ENCODE measurements at regions not wholly inside any gene's neighbourhood (a gene's known extent, or its start where the extent isn't known, plus 50 kb on each side); places are given as distances from the start of the nearest gene placed in this dataset.

DNA sequence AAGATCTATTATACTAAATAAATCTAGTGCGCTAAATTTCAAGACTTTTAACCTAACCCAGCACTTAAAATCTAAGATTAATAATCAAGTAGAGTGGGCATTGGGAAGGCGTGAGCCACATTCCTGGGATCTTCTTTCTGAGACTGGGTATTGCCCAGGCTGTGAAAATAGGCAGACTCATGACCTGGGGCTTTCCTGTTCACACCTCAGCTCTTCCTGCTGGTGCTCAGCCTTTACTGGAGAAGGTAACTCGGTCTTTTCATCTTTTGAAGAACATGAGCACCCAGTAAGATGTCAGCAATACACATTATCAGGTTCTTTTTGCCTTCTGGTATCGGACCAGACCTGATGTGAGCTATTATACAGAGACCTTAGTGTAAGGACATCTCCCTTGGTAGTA lies 500.5 kb downstream of the PLCL1 start:
- H3K4me1 ChIP-seq (ENCODE audit: control insufficient read depth in 1 of 2, insufficient read depth in 2 of 2, low read depth in 1 of 2, low read length in 1 of 2) = no peaks in the 10 kb centered on the region; a peak in 1 of 4 replicates
- H3K9ac ChIP-seq = no peak overlapping the region
- peaks cover 9% of the 10 kb centered on the region; the same call in 1 of the 2 replicates for H3K27me3 ChIP-seq (ENCODE audit: insufficient read depth)
- H3K79me2 ChIP-seq (ENCODE audit: insufficient read depth) = no peaks in the 10 kb centered on the region
- H3K4me2 ChIP-seq = no peak overlapping the region
- ChIA-PET CTCF (interaction anchor here (0.7 to 2.1 kb wide), 2 partner anchors 8 to 9 kb away, joined by 6 to 10 read pairs; no protein-coding TSS in a partner anchor), POLR2A (no interaction called here)
- H3K9me3 ChIP-seq = no peaks in the 10 kb centered on the region
- 43% methylated on average over 4 of the region's 4 CpGs for WGBS (ENCODE audit: low lambda C conversion rate)
- no peaks in the 10 kb centered on the region for H3F3A ChIP-seq (replicated peaks; ENCODE audit: insufficient read depth)
- TF ChIP-seq NFIC (IDR thresholded peaks at IDR 0.05; ENCODE audit: borderline replicate concordance) (no peak), RXRA (IDR thresholded peaks at IDR 0.05; ENCODE audit: borderline replicate concordance, low read depth) (no peak), GATA2 (CRISPR knock-in tag; IDR thresholded peaks at IDR 0.05) (no peak), POLR2AphosphoS5 (IDR thresholded peaks at IDR 0.05; ENCODE audit: low read depth, low read length) (no peak), EZH2phosphoT487 (IDR thresholded peaks at IDR 0.05; ENCODE audit: borderline replicate concordance, low read depth) (no peak), FOXJ3 (CRISPR knock-in tag; IDR thresholded peaks at IDR 0.05) (no peak), GABPA (IDR thresholded peaks at IDR 0.05; ENCODE audit: low read depth) (no peak), TAF1 (IDR thresholded peaks at IDR 0.05; ENCODE audit: borderline replicate concordance, low read depth, low read length) (no peak), TCF12 (IDR thresholded peaks at IDR 0.05) (no peak), FOXM1 (IDR thresholded peaks at IDR 0.05; ENCODE audit: low read depth) (no peak), SMC3 (IDR thresholded peaks at IDR 0.05; ENCODE audit: low read depth, low read length) (no peak), CHD2 (IDR thresholded peaks at IDR 0.05; ENCODE audit: low read length, partially characterized antibody) (no peak), USF1 (IDR thresholded peaks at IDR 0.05; ENCODE audit: borderline replicate concordance, low read depth) (no peak), JUND (IDR thresholded peaks at IDR 0.05) (no peak), MXI1 (IDR thresholded peaks at IDR 0.05; ENCODE audit: low read depth, low read length) (no peak)
- TF ChIP-seq, protein P1, sequence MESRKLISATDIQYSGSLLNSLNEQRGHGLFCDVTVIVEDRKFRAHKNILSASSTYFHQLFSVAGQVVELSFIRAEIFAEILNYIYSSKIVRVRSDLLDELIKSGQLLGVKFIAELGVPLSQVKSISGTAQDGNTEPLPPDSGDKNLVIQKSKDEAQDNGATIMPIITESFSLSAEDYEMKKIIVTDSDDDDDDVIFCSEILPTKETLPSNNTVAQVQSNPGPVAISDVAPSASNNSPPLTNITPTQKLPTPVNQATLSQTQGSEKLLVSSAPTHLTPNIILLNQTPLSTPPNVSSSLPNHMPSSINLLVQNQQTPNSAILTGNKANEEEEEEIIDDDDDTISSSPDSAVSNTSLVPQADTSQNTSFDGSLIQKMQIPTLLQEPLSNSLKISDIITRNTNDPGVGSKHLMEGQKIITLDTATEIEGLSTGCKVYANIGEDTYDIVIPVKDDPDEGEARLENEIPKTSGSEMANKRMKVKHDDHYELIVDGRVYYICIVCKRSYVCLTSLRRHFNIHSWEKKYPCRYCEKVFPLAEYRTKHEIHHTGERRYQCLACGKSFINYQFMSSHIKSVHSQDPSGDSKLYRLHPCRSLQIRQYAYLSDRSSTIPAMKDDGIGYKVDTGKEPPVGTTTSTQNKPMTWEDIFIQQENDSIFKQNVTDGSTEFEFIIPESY (IDR thresholded peaks at IDR 0.05; ENCODE audit: borderline replicate concordance, low read depth) = no peak
- TF ChIP-seq, protein P2, sequence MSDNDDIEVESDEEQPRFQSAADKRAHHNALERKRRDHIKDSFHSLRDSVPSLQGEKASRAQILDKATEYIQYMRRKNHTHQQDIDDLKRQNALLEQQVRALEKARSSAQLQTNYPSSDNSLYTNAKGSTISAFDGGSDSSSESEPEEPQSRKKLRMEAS (IDR thresholded peaks at IDR 0.05; ENCODE audit: low read depth) = no peak
- TF ChIP-seq, protein P3, sequence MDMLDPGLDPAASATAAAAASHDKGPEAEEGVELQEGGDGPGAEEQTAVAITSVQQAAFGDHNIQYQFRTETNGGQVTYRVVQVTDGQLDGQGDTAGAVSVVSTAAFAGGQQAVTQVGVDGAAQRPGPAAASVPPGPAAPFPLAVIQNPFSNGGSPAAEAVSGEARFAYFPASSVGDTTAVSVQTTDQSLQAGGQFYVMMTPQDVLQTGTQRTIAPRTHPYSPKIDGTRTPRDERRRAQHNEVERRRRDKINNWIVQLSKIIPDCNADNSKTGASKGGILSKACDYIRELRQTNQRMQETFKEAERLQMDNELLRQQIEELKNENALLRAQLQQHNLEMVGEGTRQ (IDR thresholded peaks at IDR 0.05; ENCODE audit: borderline replicate concordance, low read depth, low read length) = no peak
- TF ChIP-seq, protein P4, sequence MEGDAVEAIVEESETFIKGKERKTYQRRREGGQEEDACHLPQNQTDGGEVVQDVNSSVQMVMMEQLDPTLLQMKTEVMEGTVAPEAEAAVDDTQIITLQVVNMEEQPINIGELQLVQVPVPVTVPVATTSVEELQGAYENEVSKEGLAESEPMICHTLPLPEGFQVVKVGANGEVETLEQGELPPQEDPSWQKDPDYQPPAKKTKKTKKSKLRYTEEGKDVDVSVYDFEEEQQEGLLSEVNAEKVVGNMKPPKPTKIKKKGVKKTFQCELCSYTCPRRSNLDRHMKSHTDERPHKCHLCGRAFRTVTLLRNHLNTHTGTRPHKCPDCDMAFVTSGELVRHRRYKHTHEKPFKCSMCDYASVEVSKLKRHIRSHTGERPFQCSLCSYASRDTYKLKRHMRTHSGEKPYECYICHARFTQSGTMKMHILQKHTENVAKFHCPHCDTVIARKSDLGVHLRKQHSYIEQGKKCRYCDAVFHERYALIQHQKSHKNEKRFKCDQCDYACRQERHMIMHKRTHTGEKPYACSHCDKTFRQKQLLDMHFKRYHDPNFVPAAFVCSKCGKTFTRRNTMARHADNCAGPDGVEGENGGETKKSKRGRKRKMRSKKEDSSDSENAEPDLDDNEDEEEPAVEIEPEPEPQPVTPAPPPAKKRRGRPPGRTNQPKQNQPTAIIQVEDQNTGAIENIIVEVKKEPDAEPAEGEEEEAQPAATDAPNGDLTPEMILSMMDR (IDR thresholded peaks at IDR 0.05) = no peak
- TF ChIP-seq, protein P5, sequence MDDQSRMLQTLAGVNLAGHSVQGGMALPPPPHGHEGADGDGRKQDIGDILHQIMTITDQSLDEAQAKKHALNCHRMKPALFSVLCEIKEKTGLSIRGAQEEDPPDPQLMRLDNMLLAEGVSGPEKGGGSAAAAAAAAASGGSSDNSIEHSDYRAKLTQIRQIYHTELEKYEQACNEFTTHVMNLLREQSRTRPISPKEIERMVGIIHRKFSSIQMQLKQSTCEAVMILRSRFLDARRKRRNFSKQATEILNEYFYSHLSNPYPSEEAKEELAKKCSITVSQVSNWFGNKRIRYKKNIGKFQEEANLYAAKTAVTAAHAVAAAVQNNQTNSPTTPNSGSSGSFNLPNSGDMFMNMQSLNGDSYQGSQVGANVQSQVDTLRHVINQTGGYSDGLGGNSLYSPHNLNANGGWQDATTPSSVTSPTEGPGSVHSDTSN (IDR thresholded peaks at IDR 0.05) = no peak
- H4K20me1 ChIP-seq (ENCODE audit: insufficient read depth) = no peaks in the 10 kb centered on the region
- H3K4me3 ChIP-seq (ENCODE audit: low read depth in 2 of 2, low read length in 1 of 2) = no peak overlapping the region
- no peaks in the 10 kb centered on the region for H3K36me3 ChIP-seq (replicated peaks in 1 of 2; ENCODE audit: control insufficient read depth in 1 of 2, insufficient read depth in 2 of 2, low read length in 1 of 2)
- no peaks in the 10 kb centered on the region for H3K9me2 ChIP-seq
- H3K27ac ChIP-seq (ENCODE audit: low read depth in 2 of 2, low read length in 1 of 2) = no peak overlapping the region
- H2AFZ ChIP-seq (ENCODE audit: low read depth) = no peak overlapping the region
- no peak for DNase-seq
